HG03439 (cell line): ENCODE measurements at regions not wholly inside any gene's neighbourhood (a gene's known extent, or its start where the extent isn't known, plus 50 kb on each side); places are given as distances from the start of the nearest gene placed in this dataset.

ENCODE experiments used
- ATAC-seq: cut with Tn5 transposase; IDR thresholded peaks from one replicate; pipeline ENCODE4 v1.9.1; 2021; ENCODE audit warnings: mild to moderate bottlenecking, moderate library complexity; ENCODE audit not compliant: unreplicated experiment

DNA sequence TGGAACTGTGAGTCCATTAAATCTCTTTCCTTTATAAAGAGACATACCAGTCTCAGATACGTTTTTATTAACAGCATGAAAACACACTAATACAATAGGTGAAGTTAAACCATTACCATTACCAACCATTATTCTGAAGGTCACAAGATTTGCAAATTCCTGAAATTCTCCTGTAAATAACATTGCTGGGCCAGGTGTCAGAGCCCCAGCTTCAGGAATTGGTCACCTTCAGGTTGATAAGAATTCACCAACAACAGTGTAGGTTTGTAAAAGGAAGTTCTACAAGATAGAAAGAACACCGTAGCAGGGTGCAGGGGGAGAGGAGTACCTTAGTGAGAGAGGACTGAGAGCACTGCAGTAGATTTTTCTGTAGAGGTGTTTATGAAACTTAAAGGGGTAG is 644.3 kb downstream of the CDY2B start:
- no peak for ATAC-seq

DNA sequence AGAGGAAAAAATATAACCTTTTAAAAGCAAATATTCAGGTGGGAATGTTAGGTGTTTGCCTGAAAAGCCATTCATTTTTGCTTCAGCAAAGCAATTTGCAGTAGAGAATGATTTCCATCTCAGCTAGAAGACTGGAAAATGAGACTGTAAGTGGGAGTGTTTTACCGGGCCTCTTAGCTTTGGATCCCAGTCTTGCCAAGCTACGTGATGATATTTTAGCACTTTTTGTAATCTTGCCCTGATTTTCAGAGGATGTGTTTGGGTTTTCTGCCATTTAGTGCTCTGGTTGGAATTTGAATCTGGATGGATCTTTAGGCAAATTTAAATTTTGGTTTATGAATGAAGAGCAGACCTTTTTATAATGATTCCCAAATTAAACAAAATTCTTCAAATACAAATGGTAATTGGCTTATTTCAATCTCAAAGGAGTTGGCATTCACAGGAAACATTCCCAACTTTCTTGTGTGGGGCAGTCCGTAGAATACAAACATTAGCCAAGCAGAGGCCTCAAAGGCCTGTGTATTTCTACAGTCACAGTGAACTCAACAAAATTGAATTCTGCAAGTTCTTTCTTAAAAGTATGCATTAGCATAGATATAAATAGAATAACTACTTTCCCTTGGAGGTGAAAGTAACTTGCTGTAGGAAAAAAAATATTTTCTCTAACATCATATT is 646.4 kb downstream of the CDY2B start:
- ATAC-seq, result no peak

DNA sequence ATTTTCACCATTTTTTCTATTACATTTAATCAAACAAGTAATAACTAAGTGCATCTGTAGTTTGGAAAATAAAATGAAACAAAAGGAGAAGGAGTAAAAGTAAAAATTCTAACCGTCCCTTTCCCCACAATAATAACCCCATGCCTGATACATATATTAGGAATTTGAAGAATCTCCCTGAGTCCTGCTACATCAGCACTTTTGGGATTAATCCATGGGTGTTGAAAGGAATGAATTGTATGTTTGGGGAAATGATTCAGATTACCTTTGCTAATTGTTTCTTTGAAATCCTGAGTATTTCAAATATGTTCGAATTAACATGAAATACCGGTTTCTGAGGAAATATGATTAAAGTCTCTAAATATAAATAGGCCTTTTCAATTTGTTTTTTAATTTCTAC is 648.0 kb downstream of the CDY2B start:
- ATAC-seq, result no peak

DNA sequence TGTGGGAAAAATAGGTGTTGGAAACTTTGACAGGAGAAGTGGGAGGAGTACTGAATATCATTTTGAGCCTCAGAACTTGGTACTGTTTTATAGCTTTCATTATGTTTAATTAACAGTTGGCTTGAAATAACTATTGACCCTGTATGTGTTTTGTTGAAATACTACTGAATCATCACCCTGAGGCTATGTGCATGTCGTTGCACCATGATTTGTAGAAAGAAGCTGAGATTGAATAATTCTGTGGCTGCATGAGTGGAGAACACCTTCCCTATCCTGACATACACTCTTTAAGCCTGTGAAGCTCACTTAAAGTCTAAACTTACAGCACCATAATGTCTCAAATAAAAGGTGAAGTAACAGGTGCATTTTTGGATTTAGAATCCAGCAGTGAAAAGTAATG is 656.5 kb downstream of the CDY2B start:
- ATAC-seq, result no peak

- no peak for ATAC-seq
These were observed 677.6 kb downstream of the CDY2B start for GRCh38 chrY:17202395-17202794.

DNA sequence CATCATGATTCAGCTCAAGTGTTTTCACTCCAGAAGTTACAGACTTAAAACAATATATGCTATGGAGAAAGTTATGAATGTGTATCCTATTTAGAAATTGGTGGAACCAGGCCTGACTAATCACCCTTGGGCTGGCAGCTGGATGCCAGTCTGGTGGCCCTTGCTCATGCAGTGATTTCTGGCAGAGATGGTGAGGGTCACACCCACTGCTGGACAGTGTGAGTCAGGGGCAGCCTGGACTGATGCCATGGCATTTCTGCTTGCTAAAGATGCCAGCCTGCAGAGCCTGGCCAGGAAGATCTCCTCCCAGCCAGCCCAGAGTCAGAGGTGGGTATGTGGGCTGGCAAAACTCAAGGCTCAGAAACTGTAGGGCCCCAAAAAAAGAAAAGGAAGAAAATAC is 695.7 kb downstream of the CDY2B start:
- ATAC-seq, result no peak

GRCh38 chrY:17166881-17167280 is 713.1 kb downstream of the CDY2B start:
- no peak for ATAC-seq

GRCh38 chrY:17122166-17122565 is 757.9 kb downstream of the CDY2B start:
- ATAC-seq, result no peak

DNA sequence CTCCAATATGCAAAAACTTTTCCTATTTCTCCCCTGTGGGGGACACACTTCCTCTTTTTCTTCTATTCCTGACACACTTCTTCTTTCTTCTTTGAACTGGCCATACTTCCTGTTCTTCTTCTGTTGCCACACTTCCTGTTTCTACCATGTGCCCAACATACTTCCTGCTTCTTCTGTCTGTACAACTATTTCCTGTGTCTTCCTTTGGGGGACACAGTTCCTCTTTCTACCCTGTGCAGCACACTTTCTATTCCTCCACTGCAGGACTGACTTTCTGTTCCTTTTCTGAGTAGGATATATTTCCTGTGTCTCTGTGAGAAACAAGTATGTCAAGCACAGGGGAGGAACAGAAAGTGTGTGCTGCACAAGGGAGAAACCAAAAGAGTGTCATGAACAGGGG is 794.7 kb downstream of the CDY2B start:
- ATAC-seq, result no peak

DNA sequence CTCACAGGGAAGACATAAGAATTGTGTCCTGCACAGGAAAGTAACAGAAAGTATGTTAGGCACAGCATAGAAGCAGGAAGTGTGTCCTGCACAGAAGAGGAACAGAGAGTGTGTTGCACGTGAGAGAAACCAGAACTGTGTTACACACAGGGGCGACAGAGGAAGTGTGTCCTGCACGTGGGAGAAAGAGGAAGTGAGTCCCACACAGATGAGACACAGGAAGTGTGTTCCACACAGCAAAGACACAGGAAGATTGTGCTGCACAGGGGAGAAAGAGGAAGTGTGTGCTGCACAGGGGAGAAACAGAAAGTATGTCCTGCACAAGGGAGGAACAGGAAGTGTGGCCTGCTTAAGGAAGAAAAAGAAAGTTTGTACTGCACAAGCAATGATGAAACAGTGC is 800.1 kb downstream of the CDY2B start:
- no peak for ATAC-seq

GRCh38 chrY:17067307-17067706 is 812.7 kb downstream of the CDY2B start:
- no peak for ATAC-seq

GRCh38 chrY:17053041-17053440 is 827.0 kb downstream of the CDY2B start:
- ATAC-seq, result no peak

DNA sequence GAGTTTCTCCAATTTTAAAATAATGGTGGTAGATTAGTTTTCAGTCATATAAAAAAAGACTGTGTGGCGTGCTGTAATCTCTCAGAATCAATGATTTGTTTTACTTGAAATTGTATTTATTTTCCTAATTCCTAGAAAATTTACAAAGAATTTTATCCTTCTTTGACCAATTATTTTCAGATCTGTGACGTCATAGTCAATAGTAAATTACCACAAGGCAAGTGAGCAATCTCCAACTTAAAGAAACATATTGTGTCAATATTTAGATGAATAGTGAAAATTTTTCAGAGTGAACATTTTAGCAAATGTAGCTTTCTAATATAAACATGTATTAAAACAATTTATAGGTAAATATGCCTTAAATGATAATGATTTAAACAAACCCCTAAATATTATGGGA is 829.6 kb downstream of the CDY2B start:
- ATAC-seq, result no peak

GRCh38 chrY:17045124-17045523 is 834.9 kb downstream of the CDY2B start:
- no peak for ATAC-seq

DNA sequence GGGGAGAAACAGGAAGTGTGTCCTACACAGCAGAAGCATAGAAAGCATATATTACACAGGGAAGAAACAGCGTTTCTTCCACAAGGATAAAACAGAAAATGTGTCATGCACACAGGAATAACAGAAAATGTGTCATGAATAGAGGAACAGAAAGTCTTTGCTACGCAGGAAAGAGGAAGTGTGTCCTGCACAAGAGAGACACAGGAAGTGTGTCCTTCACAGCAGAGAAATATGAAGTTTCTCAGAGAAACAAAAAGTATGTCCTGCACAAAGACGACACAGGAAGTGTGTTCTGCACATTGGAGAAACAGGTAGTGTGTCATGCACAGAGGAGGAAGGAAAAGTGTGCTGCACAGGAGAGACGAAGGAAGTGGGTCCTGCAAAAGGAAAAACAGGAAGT is 835.3 kb downstream of the CDY2B start:
- no peak for ATAC-seq

DNA sequence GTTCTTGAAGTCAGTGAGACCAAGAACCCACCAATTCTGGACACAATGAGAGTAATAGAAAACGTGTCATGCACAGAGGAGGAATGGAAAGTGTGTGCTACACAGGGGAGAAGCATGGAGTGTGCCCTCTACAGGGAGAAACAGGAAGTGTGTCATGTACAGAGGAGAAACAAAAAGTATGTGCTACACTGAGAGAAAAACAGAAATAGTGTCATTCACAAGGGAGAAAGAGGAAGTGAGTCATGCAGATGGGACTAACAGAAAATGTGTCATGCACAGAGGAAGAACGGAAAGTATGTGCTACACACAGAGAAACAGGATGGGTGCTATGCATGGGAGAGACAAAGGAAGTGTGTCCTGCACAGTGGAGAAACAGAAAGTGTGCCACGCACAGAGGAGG is 835.7 kb downstream of the CDY2B start:
- no peak for ATAC-seq

- no peak for ATAC-seq
These were observed 841.6 kb downstream of the CDY2B start for GRCh38 chrY:17038439-17038838.

DNA sequence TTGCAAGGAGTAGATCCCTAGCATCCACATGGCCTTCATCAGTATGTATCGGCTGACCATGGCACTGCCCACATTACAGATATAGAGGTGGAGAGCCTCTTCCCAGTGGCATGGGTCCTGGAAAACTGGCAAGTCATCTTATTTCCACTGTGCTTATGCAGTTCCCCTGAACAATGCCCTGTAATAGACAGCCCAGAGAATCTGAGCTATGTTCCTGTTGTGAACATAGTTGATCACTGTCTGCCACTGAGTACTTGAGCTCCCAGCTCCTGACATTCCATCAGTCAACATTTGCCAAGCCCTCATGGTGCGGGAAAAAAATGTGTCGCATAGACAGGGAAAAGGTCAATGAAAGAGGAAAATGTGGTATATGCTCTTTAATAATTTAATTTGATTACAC is 861.9 kb downstream of the CDY2B start:
- ATAC-seq, result no peak

- no peak for ATAC-seq
These were observed 886.5 kb downstream of the CDY2B start for GRCh38 chrY:16993551-16993950.

GRCh38 chrY:16981776-16982175 is 898.2 kb downstream of the CDY2B start:
- ATAC-seq, result no peak

- ATAC-seq, result no peak
These were observed 920.9 kb downstream of the CDY2B start for GRCh38 chrY:16959071-16959470.

- no peak for ATAC-seq
These were observed 932.8 kb downstream of the CDY2B start for GRCh38 chrY:16947221-16947620.
